Medulla oblongata (tissue), 1 donor: ENCODE measurements at regions not wholly inside any gene's neighbourhood (a gene's known extent, or its start where the extent isn't known, plus 50 kb on each side); places are given as distances from the start of the nearest gene placed in this dataset.
"Not testable (repeated sequence)": the region's sequence is repeated elsewhere in the genome, so short reads cannot be mapped to it uniquely, and the experiment has no call there.

Experiments
- DNase-seq: peaks from one replicate; pipeline ENCODE4 v3.0.0-alpha.2; 2015; ENCODE audit errors: extremely low spot score

DNA sequence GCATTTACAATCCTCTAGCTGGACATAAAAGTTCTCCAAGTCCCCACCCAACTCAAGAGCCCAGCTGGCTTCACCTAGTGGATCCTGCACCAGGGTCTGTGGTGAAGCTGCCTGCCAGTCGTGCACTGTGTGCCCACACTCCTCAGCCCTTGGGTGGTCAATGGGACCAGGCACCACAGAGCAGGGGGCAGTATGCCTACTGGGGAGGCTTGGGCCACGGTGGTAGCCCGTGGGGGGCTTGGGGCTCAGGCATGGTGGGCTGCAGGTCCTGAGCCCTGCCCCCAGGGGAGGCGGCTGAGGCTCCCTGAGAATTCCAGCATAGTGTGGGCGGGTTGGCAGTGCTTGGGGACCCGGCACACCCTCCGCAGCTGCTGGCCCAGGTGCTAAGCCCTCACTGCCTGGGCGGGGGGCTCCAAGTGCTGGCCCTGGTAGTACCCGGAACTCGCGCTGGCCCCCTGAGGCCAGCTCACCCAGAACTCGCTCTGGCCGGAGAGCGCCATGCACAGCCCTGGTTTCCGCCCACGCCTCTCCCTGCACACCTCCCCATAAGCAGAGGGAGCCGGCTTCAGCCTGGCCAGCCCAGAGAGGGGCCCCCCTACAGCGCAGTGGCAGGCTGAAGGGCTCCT lies 1473.4 kb downstream of the SUCLG1 start:
- no peak for DNase-seq

DNA sequence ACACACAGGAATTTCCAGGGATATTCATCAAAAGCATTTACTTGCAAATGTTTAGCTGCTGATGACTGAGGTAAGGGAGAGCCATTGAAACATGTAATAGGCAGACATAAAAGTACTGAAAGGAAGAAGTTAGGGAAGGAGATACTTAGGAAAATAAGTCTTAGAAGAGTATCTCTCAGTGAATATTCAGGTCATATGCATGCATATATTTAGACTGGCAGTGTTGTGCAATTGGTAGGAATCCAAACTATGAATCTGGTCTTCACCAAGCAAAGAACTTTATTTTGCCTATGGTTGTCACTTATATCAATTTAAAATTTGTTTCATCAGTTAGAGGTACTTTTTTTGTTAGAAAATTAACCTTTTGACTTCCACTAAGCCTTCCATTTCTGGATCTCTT lies 1490.7 kb downstream of the SUCLG1 start:
- no peak for DNase-seq

DNA sequence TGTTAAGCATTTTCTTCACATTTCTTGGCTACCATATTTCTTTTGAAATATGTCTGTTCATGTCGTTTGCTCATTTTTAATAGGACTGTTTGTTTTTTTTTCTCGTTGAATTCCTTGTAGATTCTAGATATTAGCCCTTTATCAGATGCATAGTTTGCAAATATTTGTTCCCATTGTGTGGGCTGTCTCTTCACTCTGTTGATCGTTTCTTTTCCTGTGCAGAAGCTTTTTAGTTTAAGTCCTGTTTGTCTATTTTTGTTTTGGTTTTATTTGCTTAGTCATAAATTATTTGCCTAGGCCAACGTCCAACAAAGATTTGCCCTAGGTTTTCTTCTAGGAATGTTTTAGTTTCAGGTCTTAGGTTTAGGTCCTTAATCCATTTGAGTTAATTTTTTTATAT lies 1494.7 kb downstream of the SUCLG1 start:
- DNase-seq, result no peak

DNA sequence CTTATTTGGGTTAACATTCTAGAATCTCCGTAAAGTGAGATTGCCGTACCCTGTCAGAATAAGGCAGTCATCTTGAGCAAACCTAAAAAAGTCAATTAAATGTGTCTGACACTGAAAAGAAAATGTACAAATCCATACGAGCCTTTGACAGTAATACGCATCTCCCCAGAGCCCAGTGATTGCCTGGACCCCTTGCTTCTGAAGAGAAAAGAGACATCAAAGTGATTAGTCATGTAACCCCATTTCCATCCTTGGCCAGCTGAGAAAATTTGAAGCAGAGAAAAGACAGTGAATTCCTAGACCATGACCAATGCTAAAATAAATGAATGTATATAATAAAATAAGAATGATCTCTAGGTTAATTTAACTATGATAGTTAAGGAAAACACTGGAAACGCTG lies 1499.4 kb downstream of the SUCLG1 start:
- DNase-seq, result no peak

DNA sequence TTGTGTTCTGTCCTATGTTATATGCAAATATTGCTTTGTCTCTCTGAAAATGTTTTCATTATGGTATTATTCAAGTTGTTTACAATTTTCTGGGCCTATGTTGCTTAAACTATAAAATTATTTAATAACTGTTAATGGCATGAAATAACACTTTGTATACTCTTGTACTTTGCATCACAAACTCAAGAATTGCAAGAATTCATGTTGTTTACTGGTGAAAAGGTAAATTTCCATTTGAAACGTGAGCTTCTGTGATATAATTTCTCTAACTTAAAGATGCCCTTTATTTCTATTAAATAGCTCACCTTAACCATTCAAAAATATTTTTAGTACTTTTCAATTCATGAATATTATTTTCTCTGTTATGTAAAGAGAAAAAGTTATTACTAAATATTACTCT lies 1504.2 kb downstream of the SUCLG1 start:
- DNase-seq, result no peak

DNA sequence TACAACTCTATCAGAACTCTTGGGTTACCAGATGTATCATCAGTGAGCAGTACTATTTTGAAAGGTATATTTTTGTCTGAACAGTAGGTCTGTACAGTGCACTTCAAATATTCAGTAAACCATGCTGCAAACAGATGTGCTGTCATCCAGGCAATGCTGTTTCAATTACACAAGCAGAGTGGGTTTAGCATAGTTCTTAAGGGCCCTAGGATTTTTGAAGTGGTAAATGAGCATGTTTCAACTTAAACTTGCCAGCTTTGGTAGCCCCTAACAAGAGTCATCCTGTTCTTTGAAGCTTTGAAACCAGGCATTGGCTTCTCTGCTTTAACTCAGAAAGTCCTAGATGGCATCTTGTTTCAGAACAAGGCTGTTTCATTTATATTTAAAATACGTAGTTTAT lies 1519.9 kb downstream of the SUCLG1 start:
- DNase-seq, result no peak

DNA sequence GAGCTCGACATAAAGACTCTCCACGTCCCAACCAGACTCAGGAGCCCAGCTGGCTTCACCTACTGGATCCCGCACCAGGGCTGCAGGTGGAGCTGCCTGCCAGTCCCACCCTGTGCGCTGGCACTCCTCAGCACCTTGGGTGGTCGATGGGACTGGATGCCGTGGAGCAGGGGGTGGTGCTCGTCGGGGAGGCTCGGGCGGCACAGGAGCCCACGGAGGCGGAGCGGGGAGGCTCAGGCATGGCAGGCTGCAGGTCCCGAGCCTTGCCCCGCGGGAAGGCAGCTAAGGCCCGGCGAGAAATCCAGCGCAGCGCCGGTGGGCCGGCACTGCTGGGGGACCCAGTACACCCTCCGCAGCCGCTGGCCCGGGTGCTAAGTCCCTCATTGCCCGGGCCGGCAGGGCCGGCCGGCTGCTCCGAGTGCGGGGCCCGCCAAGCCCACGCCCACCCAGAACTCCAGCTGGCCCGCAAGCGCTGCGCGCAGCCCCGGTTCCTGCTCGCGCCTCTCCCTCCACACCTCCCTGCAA lies 1520.7 kb downstream of the SUCLG1 start:
- DNase-seq, result not testable (repeated sequence)

DNA sequence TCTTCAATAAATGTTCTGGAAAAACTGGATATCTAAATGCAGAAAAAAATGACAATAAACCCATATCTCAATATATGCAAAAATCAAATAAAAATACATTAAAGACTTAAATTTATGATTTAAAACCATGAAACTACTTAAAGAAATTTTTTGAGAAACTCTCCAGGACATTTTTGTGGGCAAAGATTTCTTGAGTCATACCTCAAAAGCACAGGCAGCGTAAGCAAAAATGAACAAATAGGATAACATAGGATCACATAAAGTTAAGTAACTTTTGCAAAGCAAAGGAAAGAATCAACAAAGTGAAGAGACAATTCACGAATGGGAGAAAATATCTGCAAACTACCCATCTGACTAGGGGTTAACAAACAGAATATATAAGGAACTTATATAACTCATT lies 1545.5 kb downstream of the SUCLG1 start:
- no peak for DNase-seq

DNA sequence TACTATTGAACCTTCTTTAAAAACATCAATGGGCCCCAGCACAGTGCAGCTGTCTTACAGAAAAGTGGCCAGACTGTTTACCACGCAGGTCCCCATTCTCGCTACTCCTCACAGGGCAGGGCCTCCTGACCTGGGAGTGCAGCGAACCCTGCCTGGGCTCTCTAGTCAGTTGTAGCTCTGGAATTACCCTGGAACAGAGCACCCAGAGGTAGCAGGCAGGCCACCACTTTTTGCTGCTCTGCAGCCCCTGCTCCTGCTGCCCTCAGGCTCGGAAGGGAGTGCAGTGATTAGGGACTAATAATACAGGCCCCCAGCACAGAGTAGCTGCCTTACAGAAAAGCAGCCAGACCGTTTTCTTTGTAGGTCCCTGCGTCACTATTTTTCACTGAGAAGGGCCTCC lies 1563.0 kb downstream of the SUCLG1 start:
- DNase-seq, result no peak

DNA sequence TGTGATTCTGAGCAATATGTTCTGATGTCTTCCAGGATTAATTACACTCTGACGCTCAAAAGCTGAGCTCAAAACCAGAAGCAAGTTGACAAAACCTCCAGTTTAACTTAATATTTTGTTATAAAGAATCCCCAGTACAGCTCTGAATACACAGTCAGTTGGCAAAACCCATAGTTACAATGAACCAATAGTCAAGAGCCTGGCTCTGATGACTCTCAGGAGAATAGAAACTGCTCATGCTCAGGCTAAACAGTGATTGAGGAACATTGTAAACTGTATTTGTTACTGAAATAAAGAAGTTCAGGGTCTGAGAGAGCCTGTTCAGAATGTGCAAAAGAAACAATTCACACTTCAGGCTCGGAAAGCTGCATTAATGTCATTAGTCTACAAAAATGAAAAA lies 1565.9 kb downstream of the SUCLG1 start:
- DNase-seq, result no peak

DNA sequence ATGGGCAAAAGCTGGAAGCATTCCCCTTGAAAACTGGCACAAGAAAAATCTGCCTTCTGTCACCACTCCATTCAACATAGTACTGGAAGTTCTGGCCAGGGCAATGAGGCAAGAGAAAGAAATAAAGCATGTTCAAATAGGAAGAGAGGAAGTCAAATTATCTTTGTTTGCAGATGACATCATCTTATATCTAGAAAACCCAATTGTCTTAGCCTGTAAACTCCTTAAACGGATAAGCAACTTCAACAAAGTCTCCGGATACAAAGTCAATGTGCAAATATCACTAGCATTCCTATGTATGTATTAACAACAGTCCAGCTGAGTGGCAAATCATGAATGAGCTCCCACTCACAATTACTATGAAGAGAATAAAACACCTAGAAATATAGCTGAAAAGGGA lies 1579.3 kb downstream of the SUCLG1 start:
- no peak for DNase-seq

DNA sequence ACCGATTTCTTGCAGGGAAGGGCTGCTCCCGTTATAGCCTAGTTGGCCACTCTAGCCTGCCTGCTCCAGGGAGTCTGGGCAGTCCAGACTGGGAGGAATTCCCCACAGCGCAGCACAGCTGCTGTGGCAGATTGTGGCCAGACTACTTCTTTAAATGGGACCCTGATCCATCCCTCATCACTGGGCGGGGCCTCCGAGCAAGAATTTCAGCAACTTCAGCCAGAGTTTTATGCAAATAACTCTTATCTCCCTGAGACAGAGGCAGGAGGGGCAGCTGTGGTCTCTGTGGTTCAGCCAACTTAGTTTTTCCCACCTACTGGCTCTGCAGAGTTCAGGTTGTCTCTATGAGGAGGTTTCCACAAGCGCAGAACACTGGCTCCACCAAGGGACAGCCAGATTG lies 1583.2 kb downstream of the SUCLG1 start:
- DNase-seq, result no peak

DNA sequence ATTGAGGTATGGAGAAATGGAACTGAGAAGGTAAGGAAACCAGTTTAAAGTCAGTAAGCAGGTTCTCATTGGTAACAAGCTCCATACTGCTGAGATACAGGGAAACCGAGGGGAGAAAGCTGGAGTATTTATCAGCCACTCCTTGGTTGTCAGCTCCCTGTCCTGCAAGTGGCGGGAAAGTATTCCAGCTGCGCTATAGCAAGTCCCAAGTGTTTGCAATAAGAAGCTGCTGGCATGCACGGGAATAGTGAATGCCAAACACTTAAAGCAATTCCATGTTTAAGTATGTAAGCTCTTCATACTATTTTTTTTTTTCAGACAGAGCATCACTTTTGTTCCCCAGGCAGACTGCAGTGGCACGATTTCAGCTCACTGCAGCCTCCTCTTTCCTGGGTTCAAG lies 1601.1 kb downstream of the SUCLG1 start:
- DNase-seq, result no peak

DNA sequence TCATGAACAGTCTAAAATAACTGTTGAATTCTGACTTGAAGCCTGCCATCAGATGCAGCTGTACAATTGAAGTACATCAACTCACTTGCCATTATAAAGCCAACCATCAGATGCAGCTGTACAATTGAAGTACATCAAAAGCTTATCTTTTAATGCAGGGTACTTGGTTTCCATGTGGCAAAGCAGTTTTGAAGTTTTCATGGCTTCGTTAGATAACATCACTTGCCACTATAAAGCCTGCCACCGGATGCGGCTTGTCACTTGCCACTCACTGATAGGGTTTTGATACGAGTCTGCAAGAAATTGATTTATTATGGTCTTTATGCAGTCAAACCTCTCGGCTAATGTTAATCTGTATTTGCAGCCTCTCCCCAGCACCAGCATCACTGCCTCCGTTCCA lies 1605.8 kb downstream of the SUCLG1 start:
- DNase-seq, result no peak

DNA sequence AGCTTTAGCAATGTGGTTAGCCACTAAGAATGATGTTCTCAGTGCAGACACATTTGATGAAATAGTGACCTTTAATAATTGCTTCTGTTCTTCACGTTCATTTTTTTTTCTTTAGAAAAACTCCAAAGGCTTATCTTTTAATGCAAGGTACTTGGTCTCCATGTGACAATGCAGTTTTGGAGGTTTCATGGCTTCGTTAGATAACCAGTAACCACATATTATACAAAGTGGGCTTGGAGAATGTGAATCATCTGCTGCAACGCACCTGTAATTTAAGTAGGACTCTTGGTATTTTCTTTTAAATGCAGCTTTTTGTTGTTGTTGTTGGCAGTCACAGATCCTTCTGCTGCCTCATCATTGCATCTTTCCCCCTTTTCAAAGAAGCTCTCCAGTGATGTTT lies 1606.3 kb downstream of the SUCLG1 start:
- DNase-seq, result no peak

DNA sequence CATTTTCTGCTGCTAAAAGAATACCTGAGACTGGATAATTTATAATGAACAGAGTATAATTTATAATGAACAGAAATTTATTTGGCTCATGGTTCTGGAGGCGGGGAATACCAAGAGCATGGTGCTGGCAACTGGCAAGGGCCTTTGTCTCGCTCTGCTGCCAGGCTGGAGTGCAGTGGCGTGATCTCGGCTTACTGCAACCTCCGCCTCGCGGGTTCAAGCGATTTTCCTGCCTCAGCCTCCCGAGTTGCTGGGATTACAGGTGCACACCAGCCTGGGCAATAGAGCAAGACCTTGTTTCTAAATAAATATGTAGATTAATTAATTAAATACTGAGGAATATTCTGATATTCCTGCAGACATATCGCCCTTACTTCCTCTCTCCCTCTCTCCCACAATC lies 1610.8 kb downstream of the SUCLG1 start:
- DNase-seq, result no peak

DNA sequence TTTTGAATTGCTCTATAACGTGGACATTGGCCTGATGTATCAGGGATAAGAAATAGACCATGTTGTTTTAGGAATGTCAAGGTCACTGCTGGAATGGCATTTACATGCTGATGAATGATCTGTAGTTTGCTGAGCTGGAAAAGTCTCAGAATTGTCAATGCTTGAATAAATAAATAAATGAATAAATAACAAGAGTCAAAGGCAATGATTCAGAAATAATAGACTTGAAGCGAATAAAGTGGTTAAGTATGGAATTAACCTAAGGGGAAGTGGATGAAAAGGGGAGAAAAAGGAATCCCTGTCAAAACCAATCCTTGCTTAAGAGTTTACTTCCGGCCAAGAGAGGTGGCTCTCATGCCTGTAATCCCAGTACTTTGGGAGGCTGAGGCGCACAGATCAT lies 1620.0 kb downstream of the SUCLG1 start:
- DNase-seq, result no peak

DNA sequence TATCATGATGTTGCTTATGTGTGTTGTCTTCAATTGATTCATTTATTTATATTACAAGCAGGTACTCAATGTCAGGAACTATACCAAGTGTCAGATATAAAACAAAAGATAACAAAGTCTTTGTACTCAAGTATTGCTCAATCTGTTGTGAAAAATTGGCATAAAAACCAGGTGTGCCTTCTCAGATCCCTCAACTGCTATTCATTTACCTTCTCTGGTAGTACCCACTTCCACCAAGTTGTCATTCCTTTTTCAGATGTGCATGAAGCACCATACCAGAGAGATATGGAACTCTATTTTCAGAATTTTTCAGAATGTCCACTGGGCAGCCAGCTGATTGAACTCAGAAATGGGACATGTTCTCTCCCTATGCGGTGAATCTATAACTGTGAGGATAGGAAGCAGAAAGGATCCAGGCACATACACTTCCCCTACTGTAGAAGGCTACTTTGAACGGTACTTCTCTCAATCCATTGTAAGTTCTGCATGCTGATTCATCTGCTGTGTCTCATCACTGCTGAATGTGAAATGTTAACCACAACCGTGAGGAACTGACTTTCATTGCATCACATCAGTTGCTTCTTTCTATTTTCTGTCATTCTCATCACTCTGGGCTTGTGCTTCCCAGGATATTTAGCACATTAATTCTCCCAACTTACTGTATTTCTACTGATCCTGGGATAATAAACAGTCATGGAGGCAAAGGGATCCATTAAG lies 1621.3 kb downstream of the SUCLG1 start:
- no peak for DNase-seq

DNA sequence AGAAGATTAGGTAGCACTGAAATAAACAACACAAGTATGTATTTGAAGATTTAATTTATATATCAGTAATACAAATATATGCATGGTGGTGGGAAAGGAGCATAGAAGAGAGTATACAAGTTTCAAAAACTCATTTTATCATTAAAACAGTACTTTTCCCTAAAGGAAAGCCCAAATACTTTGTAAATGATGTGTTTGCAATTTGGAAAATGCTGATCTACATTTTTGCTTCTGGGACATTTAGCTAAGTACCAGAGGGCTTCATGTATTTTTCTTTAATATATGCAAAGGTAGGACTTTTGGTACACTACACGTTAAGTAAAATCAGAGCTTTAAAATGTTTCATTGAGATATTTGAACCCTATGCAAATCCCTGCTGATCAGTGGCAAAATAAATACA lies 1624.2 kb downstream of the SUCLG1 start:
- no peak for DNase-seq

DNA sequence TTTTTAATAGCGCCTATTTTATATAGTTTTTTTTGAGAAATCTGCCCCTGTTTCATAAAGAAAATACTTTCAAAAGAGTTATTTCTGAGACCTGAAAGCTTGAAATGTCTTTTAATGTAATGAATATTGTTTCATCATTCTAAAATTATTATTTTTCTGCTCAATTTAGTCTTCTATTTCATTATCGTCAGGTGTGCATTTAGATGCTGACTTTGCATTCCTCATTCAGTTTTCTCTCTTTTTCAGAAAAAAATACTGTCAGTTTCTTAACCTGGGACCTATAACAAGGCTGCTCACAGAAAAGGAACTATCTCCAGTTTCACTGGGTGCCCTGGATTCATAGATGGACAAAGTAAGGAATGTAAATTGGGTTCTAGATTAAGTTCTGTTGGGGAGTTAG lies 1631.7 kb downstream of the SUCLG1 start:
- no peak for DNase-seq

DNA sequence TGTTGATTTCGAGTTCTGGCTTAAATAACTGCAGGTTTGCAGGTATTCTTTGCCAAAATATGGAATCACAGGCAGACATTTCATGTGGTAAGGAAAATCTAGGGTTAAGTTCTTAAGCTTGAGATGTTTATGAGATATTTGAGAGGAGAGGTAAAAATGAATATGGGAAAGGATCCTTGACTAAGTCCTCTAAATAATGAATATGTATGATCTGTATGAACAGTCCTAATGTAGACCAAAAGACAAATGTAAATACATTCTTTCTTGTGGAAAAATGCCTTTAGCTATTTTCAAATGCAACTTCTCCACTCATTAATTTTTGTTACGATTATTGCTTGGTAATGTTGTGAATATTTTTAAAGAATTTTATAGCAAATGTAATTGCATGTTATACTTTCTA lies 1632.6 kb downstream of the SUCLG1 start:
- DNase-seq, result no peak

DNA sequence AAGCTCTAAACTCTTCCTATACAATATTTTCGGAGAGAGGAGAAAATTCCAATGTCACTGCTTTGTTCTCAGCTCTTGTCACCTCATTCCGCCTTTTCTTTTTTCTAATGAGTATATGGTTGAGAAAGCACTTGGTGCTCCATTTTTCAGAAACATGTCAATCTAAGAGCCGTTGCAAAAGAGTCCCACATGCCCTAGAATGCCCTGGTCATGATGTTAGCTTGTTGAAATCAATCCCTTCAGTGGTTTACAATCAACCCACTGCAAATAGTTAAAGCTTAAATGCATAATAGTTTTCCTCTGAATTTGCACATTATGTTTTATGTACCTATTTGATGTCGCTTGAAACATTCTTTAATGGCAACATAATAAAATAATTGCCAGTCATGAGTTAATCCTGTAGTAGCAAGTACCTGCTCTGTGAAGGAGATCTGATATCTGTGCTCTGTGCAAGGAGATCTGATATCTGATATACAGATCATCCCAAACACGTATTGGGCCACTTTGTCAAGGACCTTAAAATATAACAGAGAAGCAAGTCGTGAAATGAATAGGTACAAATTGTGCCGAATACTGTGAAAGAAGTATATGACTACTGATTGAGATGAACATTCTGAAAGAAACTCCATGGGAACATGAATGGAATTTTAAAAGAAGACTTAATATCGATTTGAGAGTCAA lies 1633.5 kb downstream of the SUCLG1 start:
- DNase-seq, result no peak

DNA sequence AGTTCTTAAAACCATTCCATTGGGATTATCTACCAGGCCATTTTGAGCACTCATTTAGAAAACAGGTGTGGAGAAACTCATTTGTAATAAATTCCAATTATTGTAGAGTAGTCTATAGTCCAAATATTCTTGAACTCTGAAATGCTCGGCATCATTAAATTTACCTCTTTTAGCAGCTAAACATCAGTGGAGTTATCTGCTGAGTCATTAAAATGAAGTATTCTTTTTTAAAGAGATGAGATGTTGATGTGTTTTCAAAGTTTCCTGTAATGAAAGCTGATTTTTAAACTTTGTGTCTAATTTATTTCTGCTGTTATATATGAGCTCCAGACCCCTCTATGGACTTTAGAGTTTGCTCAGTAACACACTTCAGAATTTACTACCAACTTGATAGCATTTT lies 1635.2 kb downstream of the SUCLG1 start:
- DNase-seq, result no peak
